ACHN (cell line): ENCODE measurements at regions not wholly inside any gene's neighbourhood (a gene's known extent, or its start where the extent isn't known, plus 50 kb on each side); places are given as distances from the start of the nearest gene placed in this dataset.

Experiments
- DNase-seq: peaks from one replicate; pipeline ENCODE4 v3.0.0-alpha.2; 2015
- in situ Hi-C: cut with HindIII; loops from 2 replicates; pipeline ENCODE4 v1.10.0; 2017; ENCODE audit warnings: low sequenced_read_pairs, low pct_ligation_motif_present, low pct_unique_long_range_greater_than_20kb

DNA sequence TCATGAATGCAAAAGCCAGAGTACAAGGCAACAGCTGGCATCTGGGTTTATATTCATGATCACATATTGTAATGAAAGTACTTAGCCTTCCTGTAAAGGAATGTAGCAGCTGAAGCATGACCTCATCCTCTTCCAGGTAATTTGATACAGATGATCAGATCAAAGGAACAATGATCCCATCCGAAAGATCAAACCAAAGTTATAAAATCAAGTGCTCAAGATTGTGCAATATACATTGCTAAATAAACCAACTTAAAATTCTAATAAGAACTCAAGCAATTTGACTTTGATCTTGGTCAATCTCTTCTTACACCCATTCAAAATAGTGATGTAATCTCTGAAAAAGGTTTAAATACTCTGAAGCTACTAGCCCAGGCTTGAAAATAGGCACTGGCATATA lies 113.1 kb upstream of the INPP4B start:
- DNase-seq = no peak
- in situ Hi-C loops = no loop called here

DNA sequence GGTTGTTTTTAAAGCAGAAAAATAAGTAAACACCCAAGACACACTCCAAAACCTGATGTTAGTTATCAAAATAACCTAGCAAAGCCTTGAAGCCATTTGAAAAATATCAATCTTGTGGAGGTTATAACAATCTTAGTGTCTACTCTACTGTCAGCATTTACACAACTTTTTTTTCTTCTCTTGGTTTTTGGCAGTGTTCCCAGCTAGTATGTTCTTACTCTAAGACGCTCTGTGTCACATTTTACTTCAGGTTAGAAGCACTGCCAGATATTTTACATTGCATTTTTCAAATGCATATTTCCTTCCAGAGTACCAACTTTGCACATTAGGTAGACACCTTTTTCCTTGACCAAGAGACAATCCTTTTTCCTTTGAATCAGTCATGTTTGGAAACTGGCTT lies 114.0 kb upstream of the INPP4B start:
- in situ Hi-C loops = no loop called here
- no peak for DNase-seq

DNA sequence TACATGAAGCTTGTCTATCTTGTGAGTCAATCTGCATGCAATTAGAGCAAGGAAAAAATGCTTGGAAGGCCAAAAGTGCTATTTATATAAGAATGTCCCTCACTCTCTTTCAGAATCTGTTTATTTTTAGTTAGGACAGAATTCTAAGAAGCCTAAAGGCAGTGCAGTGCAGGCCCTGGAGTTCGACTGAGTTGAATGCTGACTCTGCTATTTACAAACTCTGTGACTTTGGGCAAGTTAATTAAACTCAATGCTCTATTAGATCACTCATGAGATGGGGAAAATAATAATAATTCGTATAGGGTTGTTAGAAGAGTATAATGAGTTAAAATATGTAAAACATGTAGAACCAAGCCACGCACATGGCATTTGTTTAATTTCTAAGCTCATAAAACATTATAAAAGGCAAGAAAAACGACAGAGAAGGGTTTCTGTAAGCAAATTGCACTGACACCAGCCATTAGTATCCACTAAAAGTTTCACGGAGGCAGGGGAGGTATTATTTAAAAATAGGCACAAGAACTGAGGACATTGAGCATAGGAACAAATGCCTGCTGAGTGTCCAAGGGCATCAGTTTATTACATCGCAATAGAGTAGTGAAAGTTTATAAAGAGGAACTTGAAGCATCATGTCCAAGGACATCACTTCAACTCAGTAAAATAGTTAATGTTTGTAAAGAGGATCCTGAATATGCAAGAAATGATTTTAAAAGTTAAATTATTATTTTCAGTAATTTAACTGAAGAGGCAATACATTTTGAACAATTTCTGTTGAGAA lies 115.0 kb upstream of the INPP4B start:
- in situ Hi-C loops = no loop called here
- DNase-seq = no peak

DNA sequence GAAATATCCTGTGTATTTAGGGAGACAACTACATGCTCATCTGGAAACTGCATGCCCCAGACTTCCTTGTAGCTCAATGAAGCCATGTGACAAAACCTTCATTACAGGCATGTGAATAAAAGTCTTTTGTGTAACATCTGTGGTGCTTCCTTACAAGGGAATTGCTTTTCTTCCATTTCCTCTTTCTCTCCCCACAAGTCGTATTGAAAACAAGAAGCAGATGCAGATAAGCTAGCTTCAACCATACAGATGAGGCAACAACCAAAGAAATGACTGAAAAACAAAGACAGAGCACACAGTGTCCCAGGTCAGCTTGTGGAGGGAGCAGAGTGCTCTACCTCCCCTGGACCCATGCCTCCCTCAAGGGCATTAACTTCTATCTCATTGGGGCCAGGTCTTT lies 115.8 kb upstream of the INPP4B start:
- in situ Hi-C loops = no loop called here
- no peak for DNase-seq

DNA sequence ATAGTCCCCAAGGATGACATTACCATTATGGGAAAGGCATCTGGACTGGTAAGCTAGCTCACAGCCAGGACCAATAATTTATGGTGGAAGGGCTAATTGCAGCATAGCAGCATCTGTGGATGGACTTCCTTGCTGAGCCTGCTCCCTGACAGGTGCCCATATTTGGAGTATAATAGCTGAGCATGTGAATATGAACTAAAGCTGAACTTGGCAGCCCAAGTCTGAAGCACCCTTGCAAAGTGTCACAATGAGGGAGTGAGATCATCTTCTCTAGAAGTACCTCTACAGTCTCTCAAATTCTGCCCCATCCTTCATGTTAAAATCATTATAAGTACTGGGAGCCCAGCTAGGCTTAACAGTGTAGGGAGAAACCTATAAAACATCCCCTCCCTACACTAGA lies 128.2 kb upstream of the INPP4B start:
- in situ Hi-C loops = no loop called here

DNA sequence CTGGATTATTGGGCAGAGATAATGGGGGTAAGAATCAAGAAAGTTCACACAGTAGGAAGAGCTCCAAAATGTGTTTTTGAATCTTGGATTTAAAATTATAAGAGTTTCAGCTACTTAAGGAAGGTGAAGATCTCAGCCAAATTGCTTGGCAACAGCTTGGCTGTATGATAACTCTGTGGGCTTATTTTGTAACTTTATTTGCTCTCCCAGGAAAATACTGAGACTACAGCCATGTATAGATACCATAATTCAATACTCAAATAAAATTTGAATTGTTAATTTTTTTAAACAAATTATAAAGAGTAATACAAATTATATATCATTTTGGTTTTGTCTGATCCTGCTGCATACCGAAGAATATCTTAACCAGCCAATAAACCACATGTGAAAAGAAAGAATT lies 129.5 kb upstream of the INPP4B start:
- DNase-seq = no peak
- in situ Hi-C loops = no loop called here

More for the DNA sequence above, 128.2 kb upstream of the INPP4B start:
- DNase-seq = no peak

DNA sequence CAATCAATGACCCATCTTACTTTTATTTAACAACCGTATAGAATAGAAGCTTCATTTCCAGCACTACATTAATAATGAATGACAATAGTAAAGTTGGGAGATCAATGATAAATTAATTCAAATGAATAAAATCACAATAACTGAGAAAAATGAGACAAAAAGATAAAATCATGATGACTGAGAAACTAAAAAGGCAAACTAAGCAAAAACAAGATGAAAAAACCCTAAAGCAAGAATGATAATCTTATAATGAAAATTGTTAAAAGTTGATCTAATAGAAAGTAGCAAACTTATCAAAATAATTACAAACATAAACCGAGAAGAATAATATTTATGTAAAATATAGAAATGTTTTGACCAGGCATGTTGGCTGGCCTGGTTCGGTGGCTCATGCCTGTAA lies 130.4 kb upstream of the INPP4B start:
- in situ Hi-C loops = no loop called here
- DNase-seq = no peak

DNA sequence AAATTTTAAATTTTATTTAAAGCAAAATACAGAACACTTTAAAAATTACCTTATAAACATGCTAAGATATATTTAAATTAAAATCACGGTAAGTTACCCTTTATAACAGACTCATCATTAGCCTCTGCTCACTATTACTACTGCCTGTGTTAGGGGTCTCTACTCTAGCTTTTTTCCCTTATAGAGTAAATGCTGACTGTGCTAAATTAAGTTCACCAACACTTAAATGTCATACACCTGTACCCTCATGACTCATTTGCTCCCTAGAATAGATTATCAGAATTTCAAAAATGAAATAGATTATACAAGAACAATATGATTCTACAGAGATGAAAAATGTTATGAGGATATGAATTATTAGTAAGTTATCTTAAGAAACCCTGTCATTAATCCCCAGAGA lies 131.1 kb upstream of the INPP4B start:
- in situ Hi-C loops = no loop called here
- DNase-seq = no peak

DNA sequence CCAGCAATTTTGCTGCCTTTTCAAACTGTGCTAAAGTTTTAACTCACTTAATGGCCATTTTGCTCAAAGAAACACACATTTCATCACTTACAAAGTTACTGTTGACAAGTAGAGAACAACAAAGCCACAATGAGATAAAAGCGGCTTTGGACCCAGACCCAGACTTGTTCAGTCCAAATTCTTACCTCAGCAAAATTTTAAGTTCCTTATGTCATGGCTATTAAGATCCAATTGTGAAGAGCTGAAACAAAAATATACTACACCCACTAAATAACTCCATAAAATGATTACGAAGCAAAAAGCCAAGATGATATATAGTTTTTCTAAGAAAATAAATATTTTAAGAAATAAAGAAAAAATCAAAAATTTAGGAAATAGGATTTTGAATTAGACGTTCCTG lies 137.0 kb upstream of the INPP4B start:
- no peak for DNase-seq
- in situ Hi-C loops = no loop called here

DNA sequence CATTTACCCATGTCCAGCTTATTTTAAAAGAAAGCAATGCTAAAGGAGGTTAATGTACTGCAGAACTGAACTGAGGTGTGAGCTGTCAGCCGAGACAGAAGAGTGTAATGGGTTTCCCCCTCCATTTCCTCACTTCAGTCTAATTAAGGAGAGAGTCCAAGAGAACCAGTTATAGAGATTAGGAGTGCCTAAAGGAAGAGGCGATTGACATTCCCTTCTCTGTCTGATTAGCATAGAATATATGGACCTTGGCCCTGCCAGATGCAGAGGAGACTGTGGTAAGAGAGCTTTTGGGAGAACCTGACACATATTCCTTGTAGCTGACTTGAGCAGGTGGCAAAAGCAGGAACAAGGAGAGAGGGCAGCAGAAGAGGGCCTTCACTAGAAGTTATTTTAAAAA lies 137.5 kb upstream of the INPP4B start:
- DNase-seq = no peak
- in situ Hi-C loops = no loop called here

DNA sequence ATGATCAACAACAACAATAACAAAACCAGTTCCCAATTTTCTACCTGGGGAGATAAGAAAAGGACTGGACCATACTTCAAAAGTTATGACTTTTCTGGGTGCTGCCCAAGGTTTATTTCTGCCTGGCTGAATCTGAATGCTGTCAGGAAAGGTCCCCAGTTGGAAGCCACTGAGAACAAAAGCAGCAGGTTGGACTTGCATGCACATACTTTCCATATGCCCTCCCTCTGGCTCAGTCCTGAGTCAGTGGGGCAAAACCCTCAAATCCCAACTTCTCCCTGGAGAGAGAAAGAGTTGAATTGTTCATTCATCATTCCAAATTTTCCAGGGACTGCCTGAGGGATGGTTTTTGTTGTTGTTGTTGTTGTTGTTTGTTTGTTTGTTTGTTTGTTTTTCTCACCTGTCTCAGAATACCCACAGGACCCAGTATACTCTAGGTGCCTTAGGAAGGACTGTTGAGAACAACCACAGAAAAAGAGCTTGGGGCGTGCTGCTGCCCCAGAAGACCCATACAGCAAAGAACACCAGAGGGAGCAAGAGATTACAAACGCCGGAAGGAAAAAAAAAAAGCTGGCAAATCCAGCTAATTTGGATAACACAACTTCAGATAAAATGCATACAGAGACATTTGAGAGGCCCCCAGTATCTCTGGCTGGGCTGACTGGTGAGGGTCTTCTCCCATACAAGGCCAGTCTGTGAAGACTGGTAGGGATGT lies 138.9 kb upstream of the INPP4B start:
- DNase-seq = peak; percentile 14
- in situ Hi-C loops = no loop called here

DNA sequence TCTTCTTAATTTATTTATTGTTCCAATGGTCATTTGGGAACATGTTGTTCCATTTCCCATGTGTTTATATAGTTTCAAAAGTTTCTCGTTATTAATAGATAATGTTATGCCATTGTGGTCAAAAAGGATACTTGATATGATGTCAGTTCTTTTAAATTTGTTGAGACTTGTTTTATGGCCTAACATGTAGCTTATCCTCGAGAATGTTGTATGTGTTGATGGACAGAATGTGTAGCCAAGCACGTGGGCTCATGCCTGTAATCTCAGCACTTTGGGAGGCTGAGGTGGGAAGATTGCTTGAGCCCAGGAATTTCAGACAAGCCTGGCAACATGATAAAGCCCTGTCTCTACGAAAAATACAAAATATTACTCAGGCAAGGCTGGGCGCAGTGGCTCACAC lies 168.5 kb upstream of the USP38 start:
- DNase-seq = no peak
- in situ Hi-C loops = no loop called here

DNA sequence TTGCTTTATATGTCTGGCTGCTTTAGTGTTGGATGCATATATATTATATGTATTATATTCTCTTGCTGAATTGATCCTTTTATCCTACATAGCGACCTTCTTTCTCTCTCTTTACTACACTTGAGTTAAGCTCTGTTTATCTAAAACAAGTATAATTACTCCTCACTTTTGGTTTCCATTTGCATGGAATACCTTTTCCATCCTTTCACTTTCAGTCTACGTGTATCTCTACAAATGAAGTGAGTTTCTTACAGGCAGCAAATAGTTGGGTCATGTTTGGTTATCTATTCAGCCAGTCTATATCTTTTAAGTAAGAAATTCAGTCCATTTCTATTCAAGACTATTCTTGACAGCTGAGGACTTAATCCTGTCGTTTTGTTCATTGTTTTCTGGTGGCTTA lies 167.5 kb upstream of the USP38 start:
- in situ Hi-C loops = no loop called here
- no peak for DNase-seq

DNA sequence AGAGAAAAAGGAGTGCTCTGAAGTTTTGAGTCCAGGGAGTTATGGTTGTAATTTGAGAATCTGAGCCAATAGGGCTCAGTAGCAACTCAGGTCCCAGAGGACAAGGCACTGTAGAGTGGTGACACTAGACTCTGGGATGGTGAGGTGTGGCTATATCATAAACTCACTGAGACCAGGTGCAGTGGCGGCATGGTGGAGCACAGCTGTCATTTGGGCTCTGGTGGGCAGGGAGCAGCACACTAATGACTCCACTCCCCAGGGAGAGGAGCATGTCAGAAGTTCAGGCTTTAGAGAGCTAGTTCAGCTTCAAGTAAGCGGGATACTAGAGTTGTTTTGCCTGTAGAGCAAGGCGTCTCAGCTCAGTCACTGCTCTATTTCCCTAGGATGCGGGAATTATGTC lies 165.4 kb upstream of the USP38 start:
- DNase-seq = no peak
- in situ Hi-C loops = no loop called here

DNA sequence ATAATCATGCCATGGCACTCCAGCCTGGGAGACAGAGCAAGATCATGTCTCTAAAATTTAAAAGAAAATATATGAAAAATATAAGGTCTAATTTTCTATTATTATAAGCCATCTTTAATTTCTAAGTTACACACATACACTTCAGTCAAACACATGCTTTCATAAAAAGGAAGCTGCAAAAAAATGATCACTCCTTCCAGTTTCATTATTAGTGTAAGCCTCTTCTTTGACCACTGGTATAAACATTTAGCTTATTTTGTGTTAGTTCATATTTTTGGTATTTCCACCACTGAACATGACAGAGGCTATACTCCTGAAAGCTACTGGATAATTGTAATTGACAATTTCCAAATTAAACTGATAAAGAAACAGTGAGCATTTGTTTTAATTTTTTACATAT lies 163.3 kb upstream of the USP38 start:
- in situ Hi-C loops = no loop called here
- DNase-seq = no peak

DNA sequence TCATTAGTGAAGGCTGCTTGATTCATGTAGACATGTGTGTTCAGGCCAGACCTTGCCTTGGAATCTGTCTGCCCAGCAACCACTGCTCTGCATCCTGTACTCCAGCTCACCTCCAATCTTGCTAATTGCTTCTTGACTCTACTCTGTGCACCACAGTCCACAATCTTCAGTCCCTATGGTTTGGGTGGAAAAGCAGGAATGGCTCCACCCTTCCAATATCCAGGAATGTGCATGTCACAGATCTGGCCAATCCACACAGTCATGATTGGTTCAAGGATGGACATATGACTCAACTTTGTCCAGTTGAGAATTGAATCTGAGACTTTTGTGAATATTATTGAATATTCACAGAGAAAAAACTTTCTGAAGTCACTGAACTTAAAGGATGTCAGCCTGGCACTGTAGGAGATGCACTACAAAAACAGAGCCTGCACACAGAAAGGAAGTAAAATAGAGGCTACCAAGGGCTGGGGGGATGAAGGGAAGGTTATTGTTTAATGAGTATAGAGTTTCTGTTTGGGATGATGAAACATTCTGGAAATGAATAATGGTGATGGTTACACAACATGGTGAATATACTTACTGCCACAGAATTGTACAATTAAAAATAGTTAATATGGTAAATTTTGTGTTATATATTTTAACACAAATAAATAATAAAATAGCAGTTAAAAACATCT lies 161.3 kb upstream of the USP38 start:
- no peak for DNase-seq

DNA sequence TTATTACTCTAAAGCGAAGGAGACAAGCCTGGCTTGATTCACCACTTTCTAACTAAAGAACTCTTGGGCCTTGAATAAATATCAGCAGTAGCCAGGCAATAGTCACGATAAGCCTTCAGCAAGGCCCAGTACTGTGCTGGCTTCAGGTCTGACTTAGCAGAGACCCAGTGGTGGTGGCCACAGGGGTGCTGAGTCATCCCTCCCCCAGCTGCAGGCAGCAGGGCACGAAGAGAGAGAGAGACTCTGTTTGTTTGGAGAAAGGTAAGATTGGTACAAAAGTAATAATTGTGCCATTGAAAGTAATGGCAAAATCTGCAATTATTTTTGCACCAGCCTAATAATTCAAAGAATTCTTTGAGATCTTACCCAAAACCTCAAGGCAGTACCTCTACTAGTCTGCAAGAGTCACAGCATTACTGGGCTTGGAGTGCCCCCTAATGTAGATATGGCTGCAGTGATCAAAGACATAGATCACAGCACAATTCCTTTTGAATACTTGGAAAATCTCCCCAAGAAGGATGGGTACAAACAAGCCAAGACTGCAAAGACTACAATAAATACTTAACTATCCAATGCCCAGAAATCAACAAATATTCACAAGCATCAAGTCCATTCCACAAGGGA lies 159.5 kb upstream of the USP38 start:
- DNase-seq = peak; percentile 6
- in situ Hi-C loops = no loop called here

More for the DNA sequence above, 161.3 kb upstream of the USP38 start:
- in situ Hi-C loops = no loop called here

DNA sequence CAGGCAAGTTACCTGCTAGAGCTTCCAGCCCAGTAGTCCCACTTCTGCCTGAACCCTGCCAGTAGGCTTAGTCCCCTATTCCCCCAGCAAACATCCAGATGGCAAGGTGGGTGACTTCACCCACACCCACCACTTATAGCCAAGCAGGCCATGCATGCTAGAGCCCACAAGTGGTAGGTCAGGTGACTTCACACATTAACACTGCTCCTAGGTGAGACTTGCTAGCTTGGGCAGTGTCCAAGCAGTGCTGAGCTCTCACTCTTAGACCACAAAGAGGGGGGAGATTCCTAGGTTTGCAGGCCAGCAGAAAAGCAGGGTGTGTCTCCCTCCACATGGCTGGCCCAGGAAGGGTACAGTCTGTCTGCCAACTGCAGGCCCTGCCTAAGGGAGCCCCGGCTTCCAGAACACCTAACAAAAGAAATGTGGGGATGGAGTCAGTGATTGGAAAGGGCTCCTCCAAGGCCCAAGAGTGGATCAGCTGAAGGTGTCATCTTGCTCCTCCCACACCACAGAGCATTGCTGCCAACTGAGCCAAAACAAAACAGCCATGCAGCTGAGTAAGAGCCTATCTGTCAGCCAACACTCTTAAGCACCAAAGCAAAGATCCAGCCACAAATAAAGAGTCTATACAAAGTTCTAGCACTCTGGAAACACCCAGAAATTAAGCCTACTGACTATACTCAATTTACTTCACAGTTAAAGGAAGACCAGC lies 158.1 kb upstream of the USP38 start:
- in situ Hi-C loops = no loop called here
- DNase-seq = no peak

DNA sequence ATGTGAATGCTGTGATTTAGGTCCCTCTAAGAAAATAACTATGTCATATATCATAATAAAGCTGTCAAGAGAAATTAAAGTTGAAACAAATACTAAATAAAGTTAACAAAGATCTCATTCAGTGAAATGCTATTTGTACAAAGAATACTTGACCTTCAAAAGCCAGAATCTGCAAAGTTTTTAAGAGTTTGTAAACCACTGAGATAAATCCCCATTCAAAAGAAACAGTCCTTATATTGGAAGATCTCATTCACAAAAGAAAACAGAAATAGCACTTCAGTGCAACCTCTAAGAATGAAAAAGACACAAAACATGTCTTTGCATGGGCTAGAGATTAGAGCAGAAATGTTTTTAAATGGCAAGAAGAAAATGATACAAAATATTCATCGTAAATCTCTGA lies 149.1 kb upstream of the USP38 start:
- DNase-seq = no peak
- in situ Hi-C loops = no loop called here
